AG04449 (cell line): ENCODE measurements at regions not wholly inside any gene's neighbourhood (a gene's known extent, or its start where the extent isn't known, plus 50 kb on each side); places are given as distances from the start of the nearest gene placed in this dataset.

Experiments
- CTCF ChIA-PET: fragments of 350-600 bp; formaldehyde crosslinking; extraction: SDS; loops from one replicate; lab custom pipeline; 2021; ENCODE audit warnings: antibody characterized with exemption; lab: Yijun Ruan, JAX
- POLR2A ChIA-PET: fragments of 400-600, 350-600 bp; formaldehyde crosslinking; extraction: SDS; loops from one replicate; lab custom pipeline; 2020; ENCODE audit warnings: antibody characterized with exemption, inconsistent platforms; lab: Yijun Ruan, JAX
- DNase-seq: peaks from one replicate; pipeline ENCODE4 v3.0.0-alpha.2; 2010; ENCODE audit warnings: low read depth, low spot score
- H3K4me3 ChIP-seq: 2 replicates; pipeline ENCODE4 v1.5.1; 2011; ENCODE audit warnings: low read depth, mild to moderate bottlenecking, control low read depth, low read length
- CTCF ChIP-seq: IDR thresholded peaks from one replicate; pipeline ENCODE4 v1.5.1; 2011; ENCODE audit warnings: mild to moderate bottlenecking, moderate library complexity, low read length, control low read depth, inconsistent platforms; ENCODE audit not compliant: insufficient read depth; ENCODE audit errors: missing control alignments

DNA sequence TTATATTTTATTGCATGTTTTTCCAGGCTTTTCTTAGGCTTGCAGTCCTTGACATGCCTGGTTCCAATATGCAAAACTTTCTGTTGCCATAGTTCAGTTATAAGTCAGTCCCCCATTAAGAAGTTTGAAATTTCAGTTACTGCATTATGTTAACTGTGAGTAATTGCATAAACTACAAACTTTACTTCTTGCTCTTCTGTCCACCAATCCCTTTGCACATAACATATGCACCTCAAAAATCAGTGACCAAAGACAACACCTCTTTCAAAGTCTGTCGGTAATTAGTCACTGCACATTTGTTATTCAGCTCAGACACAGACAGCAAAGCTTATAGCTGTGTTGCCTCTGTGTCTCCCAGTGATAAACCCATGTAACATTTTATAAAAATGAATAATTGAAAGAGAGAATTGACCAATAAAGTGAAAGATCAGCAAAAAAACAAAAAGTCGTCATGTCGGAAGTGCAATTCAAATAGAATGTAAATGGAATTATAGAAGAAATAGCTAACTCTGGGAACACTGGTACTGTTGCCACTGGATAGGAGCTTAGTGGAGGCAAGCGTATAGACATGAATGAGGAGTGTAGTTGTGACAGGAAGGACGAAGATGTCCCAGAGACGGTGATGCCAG is 50.3 kb upstream of the BTBD3 start:
- no peak for DNase-seq
- POLR2A ChIA-PET, result no interaction called here
- CTCF ChIA-PET, result interaction anchor here (1.4 kb wide), 1 partner anchor 14 kb away, joined by 3 read pairs; no protein-coding TSS in a partner anchor
- H3K4me3 ChIP-seq, result no peak overlapping the region
- no peak for TF ChIP-seq CTCF
